Gastroesophageal sphincter (tissue), 4 donors: ENCODE measurements at regions not wholly inside any gene's neighbourhood (a gene's known extent, or its start where the extent isn't known, plus 50 kb on each side); places are given as distances from the start of the nearest gene placed in this dataset.

Source experiments
- ATAC-seq: fragments of 150-250 bp; one replicate; pipeline ENCODE4 v1.9.1; 2016; ENCODE audit warnings: mild to moderate bottlenecking, moderate library complexity
- H3K27ac ChIP-seq, 4 donors: fragments of 200-600 bp; sonication (generic) in 3 of 4; 1 replicate in 3 of 4; 2 replicates in 1 of 4; pipeline ENCODE4 v1.5.1; 2016 to 2019
- H3K27me3 ChIP-seq: fragments of 200-600 bp; sonication (generic); one replicate; pipeline ENCODE4 v1.5.1; 2019
- H3K36me3 ChIP-seq, 2 donors: fragments of 200-600 bp; sonication (generic); one replicate each; pipeline ENCODE4 v1.5.1; 2019; ENCODE audit warnings: control low read depth in 1 of 2
- H3K4me1 ChIP-seq, 3 donors: fragments of 200-600 bp; sonication (generic); 1 replicate in 2 of 3; 2 replicates in 1 of 3; pipeline ENCODE4 v1.5.1; 2016 to 2019; ENCODE audit warnings: control low read depth in 2 of 3
- H3K4me3 ChIP-seq, 2 donors: fragments of 200-600 bp; sonication (generic); one replicate each; pipeline ENCODE4 v1.5.1; 2019; ENCODE audit warnings: mild to moderate bottlenecking in 1 of 2, moderate library complexity in 1 of 2
- H3K9me3 ChIP-seq, 3 donors: fragments of 200-600 bp; sonication (generic); one replicate each; pipeline ENCODE4 v1.5.1; 2017 to 2019; ENCODE audit warnings: control low read depth in 2 of 3
- CTCF ChIP-seq, 4 experiments: fragments of 200-600 bp in 2 of 4; fragments of 450-650 bp in 2 of 4; sonication (generic) in 1 of 4; IDR thresholded peaks; one replicate each; pipeline ENCODE4 v1.5.1; 2017 to 2019; ENCODE audit warnings: antibody characterized with exemption in 4 of 4, mild to moderate bottlenecking in 2 of 4, moderate library complexity in 2 of 4
- EP300 ChIP-seq: sonication (generic); formaldehyde crosslinking; IDR thresholded peaks from one replicate; pipeline ENCODE4 v1.6.1; 2017; ENCODE audit warnings: antibody characterized with exemption, mild to moderate bottlenecking
- POLR2A ChIP-seq, 2 donors: fragments of 450-650 bp; IDR thresholded peaks; one replicate each; pipeline ENCODE4 v1.6.1; 2017; ENCODE audit warnings: antibody characterized with exemption in 2 of 2, mild to moderate bottlenecking in 2 of 2, moderate library complexity in 1 of 2
- POLR2AphosphoS5 ChIP-seq: sonication (generic); formaldehyde crosslinking; IDR thresholded peaks from one replicate; pipeline ENCODE4 v1.6.1; 2017; ENCODE audit warnings: antibody characterized with exemption
- WGBS, 2 donors: methylation state at CpG; one replicate each; pipeline ENCODE4 v1.1.5; 2018; ENCODE audit warnings: low coverage in 1 of 2; 5-methylcytosine and 5-hydroxymethylcytosine counted together

- no peaks in the 10 kb centered on the region for H3K4me1 ChIP-seq
- WGBS, 2 donors = 93 to 100% methylated on average over 2 of the region's 2 CpGs
- no peak overlapping the region for H3K4me3 ChIP-seq
- TF ChIP-seq POLR2A (IDR thresholded peaks at IDR 0.05) (no peak), EP300 (no peak), POLR2AphosphoS5 (no peak), CTCF (IDR thresholded peaks at IDR 0.05) (no peak)
- ATAC-seq = no peak
- H3K9me3 ChIP-seq = no peaks in the 10 kb centered on the region
- no peaks in the 10 kb centered on the region for H3K27me3 ChIP-seq
- no peaks in the 10 kb centered on the region for H3K36me3 ChIP-seq
- H3K27ac ChIP-seq = no peak overlapping the region
Measured at GRCh38 chr6:147903931-147904330, 395.4 kb downstream of the SAMD5 start.

DNA sequence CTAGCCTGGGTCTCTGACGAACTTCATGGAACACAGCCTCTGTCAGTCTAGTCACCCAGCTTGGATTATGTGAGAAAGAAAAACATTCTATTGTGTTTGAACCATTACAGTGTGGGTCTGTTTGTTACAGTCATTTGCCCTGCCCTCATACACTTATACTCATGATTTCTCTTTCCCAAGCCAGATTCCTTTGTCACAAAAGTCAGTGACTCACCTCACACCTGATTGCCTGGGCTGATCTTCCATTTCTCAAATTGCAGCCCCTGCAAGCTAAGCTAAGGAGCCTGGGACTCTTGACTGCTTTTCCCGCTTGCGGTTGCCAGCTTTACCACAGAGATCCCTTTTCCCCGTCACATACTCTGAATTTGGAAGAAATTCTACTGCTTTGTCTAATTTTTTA is 395.9 kb downstream of the SAMD5 start:
- Histone ChIP-seq H3K4me3 (no peak overlapping the region), H3K4me1 (no peaks in the 10 kb centered on the region), H3K27me3 (no peaks in the 10 kb centered on the region), H3K27ac (no peak overlapping the region), H3K36me3 (no peaks in the 10 kb centered on the region), H3K9me3 (no peaks in the 10 kb centered on the region)
- no peak for TF ChIP-seq EP300
- no peak for TF ChIP-seq CTCF (IDR thresholded peaks at IDR 0.05)
- TF ChIP-seq POLR2AphosphoS5 = no peak
- no peak for TF ChIP-seq POLR2A (IDR thresholded peaks at IDR 0.05)
- WGBS, 2 donors = 92 to 95% methylated on average over 3 to 4 of the region's 4 CpGs
- no peak for ATAC-seq

DNA sequence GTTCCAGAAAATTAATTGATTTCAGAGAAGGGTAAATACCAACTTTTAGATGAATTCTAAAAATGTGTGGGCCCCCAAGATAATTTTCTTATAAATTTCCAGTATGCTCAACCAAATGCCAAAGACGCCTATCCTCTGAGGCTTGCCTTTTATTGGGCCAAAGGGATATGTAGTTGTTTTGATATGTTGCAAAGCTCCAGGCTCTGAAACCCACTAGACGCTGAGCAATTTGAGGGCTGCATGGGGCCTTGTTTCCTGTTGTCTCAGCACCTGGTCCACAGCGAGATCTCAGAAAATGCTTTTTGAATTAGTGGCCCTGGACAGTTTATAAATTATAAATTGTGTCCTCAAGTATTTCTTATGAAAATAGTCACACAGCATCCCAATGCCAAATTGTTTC is 397.2 kb downstream of the SAMD5 start:
- ATAC-seq = no peak
- Histone ChIP-seq H3K4me1 (no peaks in the 10 kb centered on the region), H3K4me3 (no peak overlapping the region), H3K9me3 (no peaks in the 10 kb centered on the region), H3K36me3 (no peaks in the 10 kb centered on the region), H3K27ac (no peak overlapping the region), H3K27me3 (no peaks in the 10 kb centered on the region)
- TF ChIP-seq POLR2AphosphoS5 = no peak
- no peak for TF ChIP-seq EP300
- TF ChIP-seq POLR2A (IDR thresholded peaks at IDR 0.05) = no peak
- WGBS, 2 donors = 83 to 95% methylated on average over 3 of the region's 3 CpGs

DNA sequence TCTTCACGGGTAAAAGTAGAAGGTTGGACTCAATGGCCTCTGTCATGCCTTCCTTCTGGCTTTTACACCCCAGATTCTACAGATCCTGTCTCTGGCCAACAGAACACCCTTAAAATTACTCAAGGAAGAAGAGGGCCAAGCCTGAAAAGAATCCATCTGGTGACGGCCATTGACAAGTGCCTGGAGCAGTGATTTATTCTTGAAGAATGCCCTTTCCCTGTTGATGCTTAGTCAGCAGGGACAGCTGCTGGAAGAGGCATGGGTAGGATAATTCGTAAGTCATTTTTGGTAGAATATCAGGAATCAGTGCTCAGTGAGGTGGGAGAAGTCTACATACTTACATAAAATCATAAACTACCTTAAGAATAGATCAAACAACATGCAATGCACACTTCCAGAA is 397.9 kb downstream of the SAMD5 start:
- TF ChIP-seq POLR2A (IDR thresholded peaks at IDR 0.05) = no peak
- TF ChIP-seq POLR2AphosphoS5 = no peak
- no peak for TF ChIP-seq CTCF (IDR thresholded peaks at IDR 0.05)
- no peak for TF ChIP-seq EP300
- WGBS, 2 donors = 80 to 100% methylated on average over 1 to 3 of the region's 3 CpGs
- H3K36me3 ChIP-seq = no peaks in the 10 kb centered on the region
- no peaks in the 10 kb centered on the region for H3K9me3 ChIP-seq
- H3K4me1 ChIP-seq = no peaks in the 10 kb centered on the region
- H3K4me3 ChIP-seq = no peak overlapping the region
- ATAC-seq = no peak
- no peaks in the 10 kb centered on the region for H3K27me3 ChIP-seq
- no peak overlapping the region for H3K27ac ChIP-seq

- H3K4me1 ChIP-seq = no peaks in the 10 kb centered on the region
- no peaks in the 10 kb centered on the region for H3K36me3 ChIP-seq
- no peak for ATAC-seq
- H3K27me3 ChIP-seq = no peaks in the 10 kb centered on the region
- no peaks in the 10 kb centered on the region for H3K9me3 ChIP-seq
- H3K4me3 ChIP-seq = no peak overlapping the region
- WGBS, 2 donors = 85 to 100% methylated on average over 1 to 6 of the region's 7 CpGs
- TF ChIP-seq POLR2AphosphoS5 (no peak), EP300 (no peak), CTCF (IDR thresholded peaks at IDR 0.05) (no peak), POLR2A (IDR thresholded peaks at IDR 0.05) (no peak)
- H3K27ac ChIP-seq = no peak overlapping the region
Measured at GRCh38 chr6:147909640-147910039, 401.1 kb downstream of the SAMD5 start.

- no peak overlapping the region for H3K27ac ChIP-seq
- TF ChIP-seq CTCF (IDR thresholded peaks at IDR 0.05) (no peak), POLR2AphosphoS5 (no peak), EP300 (no peak), POLR2A (IDR thresholded peaks at IDR 0.05) (no peak)
- no peaks in the 10 kb centered on the region for H3K27me3 ChIP-seq
- no peaks in the 10 kb centered on the region for H3K9me3 ChIP-seq
- H3K36me3 ChIP-seq = no peaks in the 10 kb centered on the region
- H3K4me3 ChIP-seq = no peak overlapping the region
- no peaks in the 10 kb centered on the region for H3K4me1 ChIP-seq
- 98 to 100% methylated on average over 3 of the region's 9 CpGs for WGBS, 2 donors
- no peak for ATAC-seq
Measured at GRCh38 chr6:147910281-147910680, 401.8 kb downstream of the SAMD5 start.
